Tibial nerve (tissue), 4 donors: ENCODE measurements at regions not wholly inside any gene's neighbourhood (a gene's known extent, or its start where the extent isn't known, plus 50 kb on each side); places are given as distances from the start of the nearest gene placed in this dataset. TPM values are rescaled to one million over a fixed set of nuclear protein-coding genes. Genes with fewer than 3 reads are reported as not detected.

ENCODE experiments used
- DNase-seq, 2 donors: peaks; one replicate each; pipeline ENCODE4 v3.0.0-alpha.2; 2019; ENCODE audit warnings: low spot score in 2 of 2
- H3K27ac ChIP-seq, 4 donors: fragments of 200-600 bp; sonication (generic) in 3 of 4; one replicate each; pipeline ENCODE4 v1.5.1; 2017 to 2019; ENCODE audit warnings: mild to moderate bottlenecking in 1 of 4
- H3K27me3 ChIP-seq, 2 donors: fragments of 200-600 bp; sonication (generic) in 1 of 2; one replicate each; pipeline versions ENCODE4 v1.5.1 to v1.6.0; 2017 to 2019
- H3K36me3 ChIP-seq, 3 donors: fragments of 200-600 bp; sonication (generic); one replicate each; pipeline ENCODE4 v1.5.1; 2018 to 2019
- H3K4me1 ChIP-seq, 4 donors: fragments of 200-600 bp; sonication (generic) in 3 of 4; one replicate each; pipeline ENCODE4 v1.5.1; 2017 to 2019
- H3K4me3 ChIP-seq, 4 donors: fragments of 200-600 bp; sonication (generic) in 3 of 4; one replicate each; pipeline ENCODE4 v1.5.1; 2017 to 2019; ENCODE audit warnings: mild to moderate bottlenecking in 1 of 4, moderate library complexity in 1 of 4
- H3K9me3 ChIP-seq, 4 donors: fragments of 200-600 bp; sonication (generic) in 3 of 4; one replicate each; pipeline ENCODE4 v1.5.1; 2017 to 2019
- EP300 ChIP-seq, 2 donors: sonication (generic); formaldehyde crosslinking; IDR thresholded peaks; one replicate each; pipeline ENCODE4 v1.6.1; 2017; ENCODE audit warnings: antibody characterized with exemption in 2 of 2, mild to moderate bottlenecking in 1 of 2
- POLR2A ChIP-seq, 2 donors: fragments of 450-650 bp; IDR thresholded peaks; one replicate each; pipeline ENCODE4 v1.6.1; 2017; ENCODE audit warnings: antibody characterized with exemption in 2 of 2, mild to moderate bottlenecking in 2 of 2, moderate library complexity in 2 of 2
- WGBS, 2 donors: methylation state at CpG; one replicate each; pipeline ENCODE4 v1.1.5; 2018; 5-methylcytosine and 5-hydroxymethylcytosine counted together
- small RNA-seq: library from RNA; depleted of rRNA; stranded (forward); fragments of <200 nt; gene quantifications from one replicate; pipeline ENCODE3, GENCODE V24; 2016
- TF ChIP-seq, protein P1 (sequence below), 5 experiments: fragments of 200-600 bp in 3 of 5; fragments of 450-650 bp in 2 of 5; sonication (generic) in 3 of 5; IDR thresholded peaks; one replicate each; pipeline ENCODE4 v1.5.1; 2016 to 2019; ENCODE audit warnings: antibody characterized with exemption in 5 of 5, mild to moderate bottlenecking in 3 of 5, moderate library complexity in 2 of 5

DNA sequence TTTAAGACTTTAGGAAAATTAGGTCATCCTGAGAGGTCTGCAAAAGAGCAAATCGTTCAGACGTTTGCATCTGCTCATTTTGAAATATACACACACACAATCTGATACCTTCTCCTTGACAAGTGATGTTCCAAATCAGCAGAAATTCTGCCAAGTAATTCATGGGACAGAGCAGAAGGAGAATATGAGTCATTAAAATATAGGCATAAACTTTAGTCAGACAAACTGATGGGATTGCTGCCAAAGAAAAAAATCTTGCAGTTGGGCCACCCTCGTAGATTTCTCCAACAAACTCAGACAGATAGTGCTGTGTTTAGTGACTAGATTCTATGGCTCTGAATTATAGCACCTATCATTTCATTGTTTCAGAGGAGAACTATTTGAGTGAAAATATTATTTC is 336.3 kb downstream of the NYAP2 start:
- H3K4me1 ChIP-seq: peaks cover 0 to 5% (median 0%) of the 10 kb centered on the region in 4 donors
- WGBS, 2 donors: 16 to 19% methylated on average over 3 of the region's 3 CpGs
- TF ChIP-seq POLR2A (IDR thresholded peaks at IDR 0.05) (no peak), EP300 (IDR thresholded peaks at IDR 0.05) (no peak)
- TF ChIP-seq, protein P1, sequence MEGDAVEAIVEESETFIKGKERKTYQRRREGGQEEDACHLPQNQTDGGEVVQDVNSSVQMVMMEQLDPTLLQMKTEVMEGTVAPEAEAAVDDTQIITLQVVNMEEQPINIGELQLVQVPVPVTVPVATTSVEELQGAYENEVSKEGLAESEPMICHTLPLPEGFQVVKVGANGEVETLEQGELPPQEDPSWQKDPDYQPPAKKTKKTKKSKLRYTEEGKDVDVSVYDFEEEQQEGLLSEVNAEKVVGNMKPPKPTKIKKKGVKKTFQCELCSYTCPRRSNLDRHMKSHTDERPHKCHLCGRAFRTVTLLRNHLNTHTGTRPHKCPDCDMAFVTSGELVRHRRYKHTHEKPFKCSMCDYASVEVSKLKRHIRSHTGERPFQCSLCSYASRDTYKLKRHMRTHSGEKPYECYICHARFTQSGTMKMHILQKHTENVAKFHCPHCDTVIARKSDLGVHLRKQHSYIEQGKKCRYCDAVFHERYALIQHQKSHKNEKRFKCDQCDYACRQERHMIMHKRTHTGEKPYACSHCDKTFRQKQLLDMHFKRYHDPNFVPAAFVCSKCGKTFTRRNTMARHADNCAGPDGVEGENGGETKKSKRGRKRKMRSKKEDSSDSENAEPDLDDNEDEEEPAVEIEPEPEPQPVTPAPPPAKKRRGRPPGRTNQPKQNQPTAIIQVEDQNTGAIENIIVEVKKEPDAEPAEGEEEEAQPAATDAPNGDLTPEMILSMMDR (IDR thresholded peaks at IDR 0.05): no peak
- H3K36me3 ChIP-seq: no peaks in the 10 kb centered on the region
- H3K27ac ChIP-seq: no peak overlapping the region
- no peaks in the 10 kb centered on the region for H3K9me3 ChIP-seq
- H3K27me3 ChIP-seq: no peaks in the 10 kb centered on the region
- no peak for DNase-seq
- H3K4me3 ChIP-seq: no peak overlapping the region

GRCh38 chr2:225725726-225726125 is 326.2 kb downstream of the NYAP2 start:
- H3K36me3 ChIP-seq: no peaks in the 10 kb centered on the region
- no peaks in the 10 kb centered on the region for H3K9me3 ChIP-seq
- 62 to 66% methylated on average over 3 of the region's 3 CpGs for WGBS, 2 donors
- no peak overlapping the region for H3K4me3 ChIP-seq
- DNase-seq: no peak
- no peak overlapping the region for H3K27ac ChIP-seq
- H3K4me1 ChIP-seq: no peaks in the 10 kb centered on the region
- TF ChIP-seq POLR2A (IDR thresholded peaks at IDR 0.05): no peak
- TF ChIP-seq EP300 (IDR thresholded peaks at IDR 0.05): no peak
- TF ChIP-seq, protein P1 (IDR thresholded peaks at IDR 0.05): no peak
- no peaks in the 10 kb centered on the region for H3K27me3 ChIP-seq

Small RNA genes lying in the stretch of these regions (small RNA-seq; reads per million reads assigned to genes)
- gene AC068138.1 (not detected), gene MIR5702 (not detected)
